HepG2 (cell line): ENCODE measurements at regions not wholly inside any gene's neighbourhood (a gene's known extent, or its start where the extent isn't known, plus 50 kb on each side); places are given as distances from the start of the nearest gene placed in this dataset.

Source experiments
- ATAC-seq: fragments of 200-7000 bp; cut with Tn5 transposase; 3 replicates; pipeline ENCODE4 v1.9.1; 2020; ENCODE audit warnings: mild to moderate bottlenecking, moderate library complexity
- BruUV-seq: library from RNA; stranded (reverse); fragments of 400-500 nt; replicated peaks from 2 replicates; lab custom pipeline; 2021; lab: Mats Ljungman, UMichigan
- CTCF ChIA-PET: fragments of 300-600 bp; formaldehyde crosslinking; extraction: SDS; loops from one replicate; lab custom pipeline; 2021; ENCODE audit warnings: low total read pairs, inconsistent platforms, low intra/inter-chr PET ratio; lab: Yijun Ruan, JAX
- POLR2A ChIA-PET: fragments of 350-600 bp; sonication (Branson Sonifier 250); formaldehyde crosslinking; loops from one replicate; lab custom pipeline; 2020; ENCODE audit warnings: antibody characterized with exemption, inconsistent platforms; lab: Yijun Ruan, JAX
- DNase-seq: peaks from one replicate; pipeline ENCODE4 v3.0.0-alpha.2; 2015; ENCODE audit warnings: low spot score
- FAIRE-seq: peaks from 3 replicates; lab custom pipeline; 2011; peaks lifted over from hg19 to GRCh38; lab: Jason Lieb, UNC
- H2AFZ ChIP-seq: one replicate; pipeline ENCODE4 v1.6.1; 2011; ENCODE audit warnings: low read length, inconsistent platforms
- H3K27ac ChIP-seq: fragments of 300-600 bp; 3 replicates; pipeline ENCODE4 v1.8.0; 2011; ENCODE audit warnings: mixed run types, mild to moderate bottlenecking, mixed read lengths, low read length, inconsistent platforms; ENCODE audit not compliant: insufficient read depth; ENCODE audit errors: extremely low read length
- H3K27me3 ChIP-seq, 2 experiments: fragments of 200-600 bp in 1 of 2; 2 replicates in 1 of 2; 3 replicates in 1 of 2; pipeline versions ENCODE4 v1.6.0 to v1.8.0; 2011; ENCODE audit warnings: low read length in 2 of 2, mild to moderate bottlenecking in 2 of 2, moderate library complexity in 2 of 2, inconsistent platforms in 1 of 2; ENCODE audit not compliant: insufficient read depth in 2 of 2, control insufficient read depth in 1 of 2
- H3K36me3 ChIP-seq, 2 experiments: fragments of 200-600 bp in 1 of 2; replicated peaks in 1 of 2; 2 replicates in 1 of 2; 3 replicates in 1 of 2; pipeline versions ENCODE4 v1.5.1 to v1.8.0; 2011; ENCODE audit warnings: low read length in 2 of 2, inconsistent platforms in 1 of 2; ENCODE audit not compliant: insufficient read depth in 2 of 2, control insufficient read depth in 1 of 2
- H3K4me1 ChIP-seq: 2 replicates; pipeline ENCODE4 v1.5.1; 2012; ENCODE audit warnings: low read length, inconsistent platforms; ENCODE audit not compliant: insufficient read depth
- H3K4me2 ChIP-seq: 2 replicates; pipeline ENCODE4 v1.6.0; 2011; ENCODE audit warnings: low read depth, low read length, inconsistent platforms
- H3K4me3 ChIP-seq, 3 experiments: fragments of 200-600 bp in 1 of 3; sonication (generic), shearing (Covaris generic) in 1 of 3; replicated peaks in 1 of 3; 2 replicates each; pipeline ENCODE4 v1.5.1; 2011 to 2016; ENCODE audit warnings: low read length in 3 of 3, inconsistent platforms in 2 of 3, low read depth in 2 of 3, mild to moderate bottlenecking in 2 of 3, control low read depth in 1 of 3, mixed read lengths in 1 of 3; ENCODE audit not compliant: insufficient read depth in 1 of 3
- H3K79me2 ChIP-seq: one replicate; pipeline ENCODE4 v1.6.1; 2011; ENCODE audit warnings: low read length, inconsistent platforms; ENCODE audit not compliant: insufficient read depth
- H3K9ac ChIP-seq: 2 replicates; pipeline ENCODE4 v1.6.0; 2011; ENCODE audit warnings: mild to moderate bottlenecking, low read depth, low read length, inconsistent platforms; ENCODE audit not compliant: insufficient read depth
- H3K9me3 ChIP-seq: 2 replicates; pipeline ENCODE4 v1.5.1; 2012; ENCODE audit warnings: mild to moderate bottlenecking, low read length
- H4K20me1 ChIP-seq: 2 replicates; pipeline ENCODE4 v1.6.0; 2011; ENCODE audit warnings: inconsistent platforms, mild to moderate bottlenecking, low read length, moderate library complexity; ENCODE audit not compliant: insufficient read depth
- ATM ChIP-seq: fragments of 450-650 bp; IDR thresholded peaks from 2 replicates; pipeline ENCODE4 v1.7.1; 2017; ENCODE audit warnings: mild to moderate bottlenecking, borderline replicate concordance
- JUND ChIP-seq: sonication (generic); formaldehyde crosslinking; IDR thresholded peaks from 2 replicates; pipeline ENCODE4 v1.8.0; 2022; ENCODE audit warnings: mild to moderate bottlenecking, missing genetic modification reagents
- KLF9 ChIP-seq: IDR thresholded peaks from 2 replicates; pipeline ENCODE4 v1.6.1; 2016; ENCODE audit warnings: low read depth
- PITX1 ChIP-seq: sonication (generic); formaldehyde crosslinking; IDR thresholded peaks from 2 replicates; pipeline ENCODE4 v1.5.1; 2020; ENCODE audit warnings: mild to moderate bottlenecking, missing genetic modification reagents
- RBFOX2 ChIP-seq: fragments of 200-400 bp; formaldehyde crosslinking; IDR thresholded peaks from 2 replicates; pipeline ENCODE4 v1.6.1; 2017; ENCODE audit warnings: low read depth, mild to moderate bottlenecking, low read length
- RELA ChIP-seq: sonication (generic); formaldehyde crosslinking; IDR thresholded peaks from 2 replicates; pipeline ENCODE4 v1.4.0; 2020; ENCODE audit warnings: missing genetic modification reagents
- SKI ChIP-seq: fragments of 450-650 bp; IDR thresholded peaks from one replicate; pipeline ENCODE4 v1.6.1; 2018; ENCODE audit warnings: mild to moderate bottlenecking; ENCODE audit not compliant: partially characterized antibody
- TBX3 ChIP-seq: fragments of 450-650 bp; IDR thresholded peaks from 2 replicates; pipeline ENCODE4 v1.6.1; 2017; ENCODE audit warnings: antibody characterized with exemption, mild to moderate bottlenecking, inconsistent platforms, borderline replicate concordance
- TOPORS ChIP-seq: sonication (generic); formaldehyde crosslinking; IDR thresholded peaks from 2 replicates; pipeline ENCODE4 v1.8.0; 2023; ENCODE audit warnings: mild to moderate bottlenecking, missing genetic modification reagents
- U2AF2 ChIP-seq: fragments of 200-400 bp; formaldehyde crosslinking; IDR thresholded peaks from 2 replicates; pipeline ENCODE4 v1.6.1; 2017; ENCODE audit warnings: low read depth, mild to moderate bottlenecking, low read length
- ZFP1 ChIP-seq: IDR thresholded peaks from 2 replicates; pipeline ENCODE4 v1.6.1; 2016
- ZNF558 ChIP-seq: sonication (generic); formaldehyde crosslinking; IDR thresholded peaks from 2 replicates; pipeline ENCODE4 v1.9.0; 2022; ENCODE audit warnings: mild to moderate bottlenecking, missing genetic modification reagents, borderline replicate concordance
- ZNF782 ChIP-seq: sonication (generic); formaldehyde crosslinking; IDR thresholded peaks from 2 replicates; pipeline ENCODE4 v1.4.0; 2020; ENCODE audit warnings: missing genetic modification reagents, mild to moderate bottlenecking, borderline replicate concordance
- WGBS: methylation state at CpG from one replicate; pipeline ENCODE4 v1.1.6; 2017; ENCODE audit warnings: low lambda C conversion rate; 5-methylcytosine and 5-hydroxymethylcytosine counted together
- in situ Hi-C: cut with HindIII; loops from 2 replicates; pipeline ENCODE4 v1.10.0; 2017; ENCODE audit warnings: low pct_unique_long_range_greater_than_20kb; ENCODE audit not compliant: extremely low pct_ligation_motif_present
- intact Hi-C: fragments of 100-400 bp; cut with micrococcal nuclease; formaldehyde crosslinking; loops from one replicate; pipeline ENCODE4 v1.10.0; 2022; ENCODE audit not compliant: unreplicated experiment
- TF ChIP-seq, protein P1 (sequence below): sonication (generic); formaldehyde crosslinking; IDR thresholded peaks from 2 replicates; pipeline ENCODE4 v1.4.0; 2020; ENCODE audit warnings: missing genetic modification reagents
- TF ChIP-seq, protein P2 (sequence below): sonication (generic); formaldehyde crosslinking; IDR thresholded peaks from 2 replicates; pipeline ENCODE4 v1.4.0; 2020; ENCODE audit warnings: missing genetic modification reagents
- TF ChIP-seq, protein P3 (sequence below): sonication (generic); formaldehyde crosslinking; IDR thresholded peaks from 2 replicates; pipeline ENCODE4 v1.4.0; 2020; ENCODE audit warnings: missing genetic modification reagents, mild to moderate bottlenecking, borderline replicate concordance
- TF ChIP-seq, protein P4 (sequence below): fragments of 450-650 bp; IDR thresholded peaks from 2 replicates; pipeline ENCODE4 v1.6.1; 2016

DNA sequence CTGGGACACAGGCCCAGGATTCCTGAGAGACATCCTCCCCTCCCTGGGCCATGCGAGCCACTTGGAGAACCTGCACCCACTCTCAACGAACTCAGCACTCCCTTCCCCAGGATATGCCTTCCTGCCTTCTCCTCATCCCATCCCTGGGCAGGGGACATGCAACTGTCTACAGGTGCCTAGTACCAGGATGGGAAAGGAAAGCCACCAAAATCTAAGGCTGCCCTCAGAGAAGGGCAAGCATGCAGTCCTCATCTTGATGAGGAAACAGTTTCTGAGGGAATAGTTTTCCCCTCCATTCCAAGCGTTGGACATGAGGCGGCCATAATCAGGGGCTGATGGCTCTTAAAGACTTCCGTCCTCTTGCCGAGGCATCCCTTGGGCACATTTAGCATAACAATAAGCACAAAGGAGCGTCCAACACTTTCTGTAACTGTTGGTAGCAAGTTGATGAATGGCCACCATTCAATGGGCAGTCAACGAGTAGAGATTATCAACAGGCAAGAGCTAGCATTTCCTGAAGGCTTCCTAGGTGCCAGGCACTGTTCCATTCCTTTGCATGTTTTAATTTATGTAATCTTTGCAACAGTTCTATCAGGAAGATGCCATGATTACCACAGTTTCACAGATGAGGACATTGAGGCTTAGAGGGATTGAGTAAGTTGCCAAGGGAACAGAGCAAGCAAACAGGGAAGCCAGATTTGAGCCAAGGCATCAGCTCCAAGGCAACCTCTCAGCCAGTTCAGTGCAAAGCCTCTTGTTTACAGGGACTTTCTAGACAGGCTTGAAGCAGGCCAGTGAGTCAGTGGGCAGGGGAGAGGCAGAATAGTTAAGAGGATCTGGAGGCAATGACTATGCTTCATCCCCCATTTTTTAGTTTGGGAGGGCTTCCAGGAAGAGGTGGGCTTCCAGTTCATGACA, 105.1 kb downstream of the SINHCAF start:
- intact Hi-C loops (no loop called here), in situ Hi-C loops (no loop called here)
- Histone ChIP-seq H2AFZ (no peak overlapping the region), H3K9me3 (no peaks in the 10 kb centered on the region), H3K4me3 (no peak overlapping the region), H3K36me3 (no peaks in the 10 kb centered on the region), H4K20me1 (no peaks in the 10 kb centered on the region), H3K4me1 (no peaks in the 10 kb centered on the region), H3K79me2 (no peaks in the 10 kb centered on the region), H3K4me2 (no peak overlapping the region), H3K27me3 (peaks cover 0 to 24% of the 10 kb centered on the region in 2 experiments; a peak in 4 of 5 replicates), H3K27ac (no peak overlapping the region), H3K9ac (no peak overlapping the region)
- 45% methylated on average over 7 of the region's 8 CpGs for WGBS
- POLR2A ChIA-PET: no interaction called here
- CTCF ChIA-PET: no interaction called here
- ATAC-seq (no peak), FAIRE-seq (no peak), DNase-seq (no peak)
- no TSS peak for BruUV-seq
- no peak for TF ChIP-seq U2AF2
- TF ChIP-seq SKI: no peak
- TF ChIP-seq ATM: no peak
- TF ChIP-seq TBX3: no peak
- no peak for TF ChIP-seq ZFP1 (CRISPR knock-in tag)
- TF ChIP-seq, protein P1, sequence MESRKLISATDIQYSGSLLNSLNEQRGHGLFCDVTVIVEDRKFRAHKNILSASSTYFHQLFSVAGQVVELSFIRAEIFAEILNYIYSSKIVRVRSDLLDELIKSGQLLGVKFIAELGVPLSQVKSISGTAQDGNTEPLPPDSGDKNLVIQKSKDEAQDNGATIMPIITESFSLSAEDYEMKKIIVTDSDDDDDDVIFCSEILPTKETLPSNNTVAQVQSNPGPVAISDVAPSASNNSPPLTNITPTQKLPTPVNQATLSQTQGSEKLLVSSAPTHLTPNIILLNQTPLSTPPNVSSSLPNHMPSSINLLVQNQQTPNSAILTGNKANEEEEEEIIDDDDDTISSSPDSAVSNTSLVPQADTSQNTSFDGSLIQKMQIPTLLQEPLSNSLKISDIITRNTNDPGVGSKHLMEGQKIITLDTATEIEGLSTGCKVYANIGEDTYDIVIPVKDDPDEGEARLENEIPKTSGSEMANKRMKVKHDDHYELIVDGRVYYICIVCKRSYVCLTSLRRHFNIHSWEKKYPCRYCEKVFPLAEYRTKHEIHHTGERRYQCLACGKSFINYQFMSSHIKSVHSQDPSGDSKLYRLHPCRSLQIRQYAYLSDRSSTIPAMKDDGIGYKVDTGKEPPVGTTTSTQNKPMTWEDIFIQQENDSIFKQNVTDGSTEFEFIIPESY (CRISPR knock-in tag): no peak
- no peak for TF ChIP-seq JUND (CRISPR knock-in tag)
- no peak for TF ChIP-seq KLF9 (CRISPR knock-in tag)
- no peak for TF ChIP-seq ZNF558
- TF ChIP-seq RBFOX2: no peak
- TF ChIP-seq, protein P2, sequence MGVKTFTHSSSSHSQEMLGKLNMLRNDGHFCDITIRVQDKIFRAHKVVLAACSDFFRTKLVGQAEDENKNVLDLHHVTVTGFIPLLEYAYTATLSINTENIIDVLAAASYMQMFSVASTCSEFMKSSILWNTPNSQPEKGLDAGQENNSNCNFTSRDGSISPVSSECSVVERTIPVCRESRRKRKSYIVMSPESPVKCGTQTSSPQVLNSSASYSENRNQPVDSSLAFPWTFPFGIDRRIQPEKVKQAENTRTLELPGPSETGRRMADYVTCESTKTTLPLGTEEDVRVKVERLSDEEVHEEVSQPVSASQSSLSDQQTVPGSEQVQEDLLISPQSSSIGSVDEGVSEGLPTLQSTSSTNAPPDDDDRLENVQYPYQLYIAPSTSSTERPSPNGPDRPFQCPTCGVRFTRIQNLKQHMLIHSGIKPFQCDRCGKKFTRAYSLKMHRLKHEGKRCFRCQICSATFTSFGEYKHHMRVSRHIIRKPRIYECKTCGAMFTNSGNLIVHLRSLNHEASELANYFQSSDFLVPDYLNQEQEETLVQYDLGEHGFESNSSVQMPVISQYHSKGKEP (CRISPR knock-in tag): no peak
- no peak for TF ChIP-seq ZNF782 (CRISPR knock-in tag)
- no peak for TF ChIP-seq RELA (CRISPR knock-in tag)
- TF ChIP-seq, protein P3, sequence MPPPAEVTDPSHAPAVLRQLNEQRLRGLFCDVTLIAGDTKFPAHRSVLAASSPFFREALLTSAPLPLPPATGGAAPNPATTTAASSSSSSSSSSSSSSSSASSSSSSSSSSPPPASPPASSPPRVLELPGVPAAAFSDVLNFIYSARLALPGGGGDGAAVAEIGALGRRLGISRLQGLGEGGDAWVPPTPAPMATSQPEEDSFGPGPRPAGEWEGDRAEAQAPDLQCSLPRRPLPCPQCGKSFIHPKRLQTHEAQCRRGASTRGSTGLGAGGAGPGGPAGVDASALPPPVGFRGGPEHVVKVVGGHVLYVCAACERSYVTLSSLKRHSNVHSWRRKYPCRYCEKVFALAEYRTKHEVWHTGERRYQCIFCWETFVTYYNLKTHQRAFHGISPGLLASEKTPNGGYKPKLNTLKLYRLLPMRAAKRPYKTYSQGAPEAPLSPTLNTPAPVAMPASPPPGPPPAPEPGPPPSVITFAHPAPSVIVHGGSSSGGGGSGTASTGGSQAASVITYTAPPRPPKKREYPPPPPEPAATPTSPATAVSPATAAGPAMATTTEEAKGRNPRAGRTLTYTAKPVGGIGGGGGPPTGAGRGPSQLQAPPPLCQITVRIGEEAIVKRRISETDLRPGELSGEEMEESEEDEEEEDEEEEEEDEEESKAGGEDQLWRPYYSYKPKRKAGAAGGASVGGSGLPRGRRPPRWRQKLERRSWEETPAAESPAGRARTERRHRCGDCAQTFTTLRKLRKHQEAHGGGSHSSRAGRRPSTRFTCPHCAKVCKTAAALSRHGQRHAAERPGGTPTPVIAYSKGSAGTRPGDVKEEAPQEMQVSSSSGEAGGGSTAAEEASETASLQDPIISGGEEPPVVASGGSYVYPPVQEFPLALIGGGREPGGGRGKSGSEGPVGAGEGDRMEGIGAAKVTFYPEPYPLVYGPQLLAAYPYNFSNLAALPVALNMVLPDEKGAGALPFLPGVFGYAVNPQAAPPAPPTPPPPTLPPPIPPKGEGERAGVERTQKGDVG (CRISPR knock-in tag): no peak
- TF ChIP-seq TOPORS (CRISPR knock-in tag): no peak
- TF ChIP-seq PITX1 (CRISPR knock-in tag): no peak
- TF ChIP-seq, protein P4, sequence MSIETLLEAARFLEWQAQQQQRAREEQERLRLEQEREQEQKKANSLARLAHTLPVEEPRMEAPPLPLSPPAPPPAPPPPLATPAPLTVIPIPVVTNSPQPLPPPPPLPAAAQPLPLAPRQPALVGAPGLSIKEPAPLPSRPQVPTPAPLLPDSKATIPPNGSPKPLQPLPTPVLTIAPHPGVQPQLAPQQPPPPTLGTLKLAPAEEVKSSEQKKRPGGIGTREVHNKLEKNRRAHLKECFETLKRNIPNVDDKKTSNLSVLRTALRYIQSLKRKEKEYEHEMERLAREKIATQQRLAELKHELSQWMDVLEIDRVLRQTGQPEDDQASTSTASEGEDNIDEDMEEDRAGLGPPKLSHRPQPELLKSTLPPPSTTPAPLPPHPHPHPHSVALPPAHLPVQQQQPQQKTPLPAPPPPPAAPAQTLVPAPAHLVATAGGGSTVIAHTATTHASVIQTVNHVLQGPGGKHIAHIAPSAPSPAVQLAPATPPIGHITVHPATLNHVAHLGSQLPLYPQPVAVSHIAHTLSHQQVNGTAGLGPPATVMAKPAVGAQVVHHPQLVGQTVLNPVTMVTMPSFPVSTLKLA: no peak
